HCT116 (cell line): ENCODE measurements at regions not wholly inside any gene's neighbourhood (a gene's known extent, or its start where the extent isn't known, plus 50 kb on each side); places are given as distances from the start of the nearest gene placed in this dataset.

Experiments
- ATAC-seq: fragments of 200-7000 bp; cut with Tn5 transposase; 2 replicates; pipeline ENCODE4 v1.9.1; 2020; ENCODE audit warnings: mild to moderate bottlenecking, moderate library complexity
- BruUV-seq: library from RNA; stranded (reverse); fragments of 400-500 nt; replicated peaks from 2 replicates; lab custom pipeline; 2021; lab: Mats Ljungman, UMichigan
- CTCF ChIA-PET: fragments of 300-600 bp; sonication (Branson Sonifier 250); formaldehyde crosslinking; loops from one replicate; lab custom pipeline; 2021; ENCODE audit warnings: antibody characterized with exemption; lab: Charles Lee
- POLR2A ChIA-PET: fragments of 300-600, 350-600 bp; sonication (Branson Sonifier 250); formaldehyde crosslinking; loops from one replicate; lab custom pipeline; 2021; ENCODE audit warnings: antibody characterized with exemption; lab: Charles Lee
- RAD21 ChIA-PET, 2 experiments: fragments of 300-600 bp; sonication (Branson Sonifier 250); formaldehyde crosslinking; loops; one replicate each; lab custom pipeline; 2023; ENCODE audit warnings: low total read pairs in 2 of 2; ENCODE audit not compliant: uncharacterized antibody in 2 of 2, unreplicated experiment in 2 of 2, low non-redundant PET in 1 of 2; lab: Charles Lee
- DNase-seq: peaks from one replicate; pipeline ENCODE4 v3.0.0-alpha.2; 2010; ENCODE audit warnings: low read depth, low spot score
- H2AFZ ChIP-seq: fragments of 200-600 bp; shearing (Covaris generic), sonication (generic); 2 replicates; pipeline ENCODE4 v1.6.1; 2017; ENCODE audit warnings: low read depth, mixed run types, mixed read lengths, antibody characterized with exemption, low read length; ENCODE audit not compliant: poor library complexity, severe bottlenecking
- H3K27ac ChIP-seq: 2 replicates; pipeline ENCODE4 v1.5.1; 2012; ENCODE audit warnings: low read depth, low read length
- H3K27me3 ChIP-seq: fragments of 200-600 bp; sonication (generic); 2 replicates; pipeline ENCODE4 v1.6.1; 2016; ENCODE audit warnings: mixed run types, low read length, mixed read lengths; ENCODE audit not compliant: insufficient read depth
- H3K36me3 ChIP-seq, 2 experiments: fragments of 200-500 bp in 1 of 2; fragments of 200-600 bp in 1 of 2; sonication (Bioruptor generic) in 1 of 2; sonication (generic) in 1 of 2; 2 replicates each; pipeline versions ENCODE4 v1.5.1 to v1.6.1; 2014 to 2016; ENCODE audit warnings: low read length in 2 of 2, inconsistent platforms in 1 of 2, mixed read lengths in 1 of 2, mixed run types in 1 of 2; ENCODE audit not compliant: insufficient read depth in 2 of 2, control insufficient read depth in 1 of 2
- H3K4me1 ChIP-seq, 2 experiments: fragments of 200-600 bp in 1 of 2; sonication (generic) in 1 of 2; 2 replicates each; pipeline versions ENCODE4 v1.5.1 to v1.6.1; 2012 to 2017; ENCODE audit warnings: low read length in 2 of 2, inconsistent platforms in 1 of 2, mild to moderate bottlenecking in 1 of 2, mixed read lengths in 1 of 2, mixed run types in 1 of 2, moderate library complexity in 1 of 2; ENCODE audit not compliant: insufficient read depth in 2 of 2, control insufficient read depth in 1 of 2
- H3K4me2 ChIP-seq: fragments of 200-600 bp; sonication (generic); 2 replicates; pipeline ENCODE4 v1.6.1; 2017; ENCODE audit warnings: mixed run types, low read length, mixed read lengths
- H3K4me3 ChIP-seq, 2 experiments: fragments of 200-600 bp in 1 of 2; sonication (generic) in 1 of 2; replicated peaks in 1 of 2; 2 replicates each; pipeline ENCODE4 v1.5.1; 2011 to 2016; ENCODE audit warnings: low read length in 2 of 2, control low read depth in 1 of 2, low read depth in 1 of 2, mild to moderate bottlenecking in 1 of 2, mixed read lengths in 1 of 2, mixed run types in 1 of 2
- H3K79me2 ChIP-seq: fragments of 200-600 bp; sonication (generic); 2 replicates; pipeline ENCODE4 v1.6.1; 2017; ENCODE audit warnings: mild to moderate bottlenecking, mixed run types, low read length, moderate library complexity, mixed read lengths; ENCODE audit not compliant: insufficient read depth
- H3K9ac ChIP-seq: fragments of 200-600 bp; sonication (generic); 2 replicates; pipeline ENCODE4 v1.6.1; 2016; ENCODE audit warnings: low read length, mixed read lengths
- H3K9me2 ChIP-seq: fragments of 200-600 bp; sonication (generic), shearing (Covaris generic); 2 replicates; pipeline ENCODE4 v1.6.1; 2017; ENCODE audit warnings: mixed run types, mild to moderate bottlenecking, moderate library complexity; ENCODE audit not compliant: insufficient read depth
- H3K9me3 ChIP-seq, 2 experiments: fragments of 200-500 bp in 1 of 2; fragments of 200-600 bp in 1 of 2; sonication (Bioruptor generic) in 1 of 2; sonication (generic) in 1 of 2; 2 replicates each; pipeline ENCODE4 v1.6.1; 2014 to 2017; ENCODE audit warnings: low read length in 2 of 2, mixed read lengths in 2 of 2, inconsistent platforms in 1 of 2, low read depth in 1 of 2, mild to moderate bottlenecking in 1 of 2, mixed run types in 1 of 2, moderate library complexity in 1 of 2; ENCODE audit not compliant: control insufficient read depth in 1 of 2, insufficient read depth in 1 of 2
- H4K20me1 ChIP-seq: fragments of 200-600 bp; sonication (generic), shearing (Covaris generic); 2 replicates; pipeline ENCODE4 v1.6.1; 2017; ENCODE audit warnings: mixed run types, mild to moderate bottlenecking, moderate library complexity; ENCODE audit not compliant: insufficient read depth
- CTCF ChIP-seq, 3 experiments: fragments of 200-600 bp in 1 of 3; sonication (generic) in 1 of 3; IDR thresholded peaks in 2 of 3; conservative IDR thresholded peaks in 1 of 3; 2 replicates each; pipeline ENCODE4 v1.5.1; 2012 to 2017; ENCODE audit warnings: low read depth in 2 of 3, low read length in 2 of 3, antibody characterized with exemption in 1 of 3, borderline replicate concordance in 1 of 3, control low read depth in 1 of 3, mild to moderate bottlenecking in 1 of 3, mixed read lengths in 1 of 3, mixed run types in 1 of 3, moderate library complexity in 1 of 3; ENCODE audit not compliant: insufficient read depth in 1 of 3
- EGR1 ChIP-seq: IDR thresholded peaks from 2 replicates; pipeline ENCODE4 v1.6.1; 2012; ENCODE audit warnings: low read depth
- ELF1 ChIP-seq: IDR thresholded peaks from 2 replicates; pipeline ENCODE4 v1.6.1; 2012; ENCODE audit warnings: low read depth, borderline replicate concordance
- EZH2 ChIP-seq: fragments of 200-600 bp; sonication (generic); IDR thresholded peaks from 2 replicates; pipeline ENCODE4 v1.6.1; 2017; ENCODE audit warnings: antibody characterized with exemption, mixed run types
- EZH2phosphoT487 ChIP-seq: fragments of 200-600 bp; IDR thresholded peaks from 2 replicates; pipeline ENCODE4 v1.6.1; 2018; ENCODE audit warnings: antibody characterized with exemption, borderline replicate concordance
- JUND ChIP-seq: IDR thresholded peaks from 2 replicates; pipeline ENCODE4 v1.6.1; 2012
- POLR2AphosphoS5 ChIP-seq: IDR thresholded peaks from 2 replicates; pipeline ENCODE4 v1.6.1; 2011; ENCODE audit warnings: mild to moderate bottlenecking, low read depth, low read length, moderate library complexity
- RAD21 ChIP-seq: IDR thresholded peaks from 2 replicates; pipeline ENCODE4 v1.6.1; 2012; ENCODE audit warnings: low read depth, mild to moderate bottlenecking
- SIN3A ChIP-seq: IDR thresholded peaks from 2 replicates; pipeline ENCODE4 v1.6.1; 2012; ENCODE audit warnings: low read depth
- SRF ChIP-seq: IDR thresholded peaks from 2 replicates; pipeline ENCODE4 v1.6.1; 2012; ENCODE audit warnings: low read depth
- TCF7L2 ChIP-seq: IDR thresholded peaks from 2 replicates; pipeline ENCODE4 v1.7.0; 2011; ENCODE audit warnings: borderline replicate concordance, inconsistent platforms; ENCODE audit not compliant: insufficient read depth, insufficient read length; ENCODE audit errors: extremely low read depth
- YY1 ChIP-seq: IDR thresholded peaks from 2 replicates; pipeline ENCODE4 v1.6.1; 2011; ENCODE audit warnings: low read length, low read depth, moderate library complexity, mild to moderate bottlenecking; ENCODE audit not compliant: insufficient replicate concordance; ENCODE audit errors: extremely low read depth
- ZBTB33 ChIP-seq: IDR thresholded peaks from 2 replicates; pipeline ENCODE4 v1.6.1; 2011; ENCODE audit warnings: mild to moderate bottlenecking, low read length, moderate library complexity; ENCODE audit not compliant: insufficient replicate concordance; ENCODE audit errors: extremely low read depth
- ZFX ChIP-seq: fragments of 450-650 bp; IDR thresholded peaks from 2 replicates; pipeline ENCODE4 v1.6.1; 2017
- intact Hi-C: fragments of 100-400 bp; cut with micrococcal nuclease; formaldehyde crosslinking; loops from 2 replicates; pipeline ENCODE4 v1.10.0; 2022
- TF ChIP-seq, protein P1 (sequence below): IDR thresholded peaks from 2 replicates; pipeline ENCODE4 v1.6.1; 2012; ENCODE audit warnings: low read depth
- TF ChIP-seq, protein P2 (sequence below): IDR thresholded peaks from 2 replicates; pipeline ENCODE4 v1.6.1; 2012
- TF ChIP-seq, protein P3 (sequence below): IDR thresholded peaks from 2 replicates; pipeline ENCODE4 v1.6.1; 2012

DNA sequence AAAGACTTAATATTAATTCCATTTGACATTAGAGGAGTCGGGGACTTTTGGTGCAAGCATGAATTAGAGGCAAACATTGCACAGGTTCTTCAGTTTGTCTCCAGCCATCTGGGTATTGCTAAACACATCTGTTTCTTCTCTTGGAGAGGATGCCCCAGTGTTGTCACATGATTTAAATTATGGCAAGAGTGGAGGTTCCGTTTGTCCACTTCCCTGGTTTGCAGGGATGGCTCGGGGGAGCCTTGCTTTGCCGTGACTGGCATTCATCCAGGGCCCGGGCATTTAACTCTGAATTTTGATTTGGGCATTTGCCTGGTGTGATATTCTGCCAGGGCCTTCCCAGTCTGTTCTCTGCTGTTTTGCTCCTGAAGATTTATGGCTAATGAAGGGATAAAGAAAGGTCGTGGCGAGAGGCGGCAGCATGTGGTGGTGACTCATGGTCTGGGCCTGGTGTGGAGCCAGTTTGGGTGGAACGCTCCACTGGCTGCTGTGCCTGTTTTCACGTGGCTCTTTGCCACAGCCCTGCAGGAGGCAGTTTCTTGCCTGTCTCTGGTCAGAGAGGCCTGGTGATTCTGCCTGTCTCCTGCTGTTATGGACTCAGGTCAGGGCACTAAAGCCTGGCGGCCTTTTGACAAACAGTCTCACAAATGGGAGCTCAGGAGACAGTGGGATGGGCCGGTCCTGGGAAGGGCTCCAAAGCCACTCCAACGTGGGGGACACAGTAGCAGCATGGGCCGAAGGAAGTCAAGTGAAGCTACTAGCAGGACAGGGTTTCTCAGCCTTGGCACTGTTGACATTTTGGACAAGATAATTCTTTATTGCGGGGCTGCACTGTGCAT, 99.4 kb upstream of the PGRMC2 start:
- DNase-seq (peak; percentile 67), ATAC-seq (peak; percentile 91)
- peak overlapping the region; percentile 64 for H3K4me2 ChIP-seq
- no peaks in the 10 kb centered on the region for H3K9me2 ChIP-seq
- H3K36me3 ChIP-seq = no peaks in the 10 kb centered on the region
- H3K9me3 ChIP-seq = no peaks in the 10 kb centered on the region
- H4K20me1 ChIP-seq = no peaks in the 10 kb centered on the region
- POLR2A ChIA-PET = interaction anchor here (0.6 kb wide), 1 partner anchor 99 kb away, joined by 3 read pairs; the partner anchor contains the start of gene PGRMC2
- H3K79me2 ChIP-seq = no peaks in the 10 kb centered on the region
- H3K9ac ChIP-seq = no peak overlapping the region
- H3K27me3 ChIP-seq = peaks cover 67% of the 10 kb centered on the region; the same call in 1 of the 2 replicates
- peaks cover 21 to 33% of the 10 kb centered on the region in 2 experiments for H3K4me1 ChIP-seq
- peak overlapping the region; percentile 44 for H2AFZ ChIP-seq
- peak overlapping the region in 1 of 2 experiments; percentile 8; a peak in 1 of 4 replicates for H3K4me3 ChIP-seq
- CTCF ChIA-PET = no interaction called here
- H3K27ac ChIP-seq = no peak overlapping the region
- intact Hi-C loops = loop anchor here (10.0 kb wide), 1 partner anchor 178 kb away; no protein-coding TSS in a partner anchor
- BruUV-seq = no TSS peak
- RAD21 ChIA-PET = interaction anchor here in 1 of 2 experiments (1.1 kb wide), 1 partner anchor 41 kb away, joined by 3 read pairs; no protein-coding TSS in a partner anchor
- peak; percentile 76 for TF ChIP-seq SIN3A
- TF ChIP-seq, protein P1, sequence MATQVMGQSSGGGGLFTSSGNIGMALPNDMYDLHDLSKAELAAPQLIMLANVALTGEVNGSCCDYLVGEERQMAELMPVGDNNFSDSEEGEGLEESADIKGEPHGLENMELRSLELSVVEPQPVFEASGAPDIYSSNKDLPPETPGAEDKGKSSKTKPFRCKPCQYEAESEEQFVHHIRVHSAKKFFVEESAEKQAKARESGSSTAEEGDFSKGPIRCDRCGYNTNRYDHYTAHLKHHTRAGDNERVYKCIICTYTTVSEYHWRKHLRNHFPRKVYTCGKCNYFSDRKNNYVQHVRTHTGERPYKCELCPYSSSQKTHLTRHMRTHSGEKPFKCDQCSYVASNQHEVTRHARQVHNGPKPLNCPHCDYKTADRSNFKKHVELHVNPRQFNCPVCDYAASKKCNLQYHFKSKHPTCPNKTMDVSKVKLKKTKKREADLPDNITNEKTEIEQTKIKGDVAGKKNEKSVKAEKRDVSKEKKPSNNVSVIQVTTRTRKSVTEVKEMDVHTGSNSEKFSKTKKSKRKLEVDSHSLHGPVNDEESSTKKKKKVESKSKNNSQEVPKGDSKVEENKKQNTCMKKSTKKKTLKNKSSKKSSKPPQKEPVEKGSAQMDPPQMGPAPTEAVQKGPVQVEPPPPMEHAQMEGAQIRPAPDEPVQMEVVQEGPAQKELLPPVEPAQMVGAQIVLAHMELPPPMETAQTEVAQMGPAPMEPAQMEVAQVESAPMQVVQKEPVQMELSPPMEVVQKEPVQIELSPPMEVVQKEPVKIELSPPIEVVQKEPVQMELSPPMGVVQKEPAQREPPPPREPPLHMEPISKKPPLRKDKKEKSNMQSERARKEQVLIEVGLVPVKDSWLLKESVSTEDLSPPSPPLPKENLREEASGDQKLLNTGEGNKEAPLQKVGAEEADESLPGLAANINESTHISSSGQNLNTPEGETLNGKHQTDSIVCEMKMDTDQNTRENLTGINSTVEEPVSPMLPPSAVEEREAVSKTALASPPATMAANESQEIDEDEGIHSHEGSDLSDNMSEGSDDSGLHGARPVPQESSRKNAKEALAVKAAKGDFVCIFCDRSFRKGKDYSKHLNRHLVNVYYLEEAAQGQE = no peak
- TF ChIP-seq ELF1 = no peak
- TF ChIP-seq EGR1 = no peak
- TF ChIP-seq ZBTB33 = no peak
- TF ChIP-seq CTCF (IDR thresholded peaks at IDR 0.05 in 2 of 3, conservative IDR thresholded peaks at IDR 0.05 in 1 of 3; ENCODE audit: borderline replicate concordance in 1 of 3, insufficient read depth in 1 of 3, low read depth in 2 of 3, low read length in 2 of 3) = no peak
- TF ChIP-seq EZH2phosphoT487 = no peak
- TF ChIP-seq EZH2 = no peak
- TF ChIP-seq, protein P2, sequence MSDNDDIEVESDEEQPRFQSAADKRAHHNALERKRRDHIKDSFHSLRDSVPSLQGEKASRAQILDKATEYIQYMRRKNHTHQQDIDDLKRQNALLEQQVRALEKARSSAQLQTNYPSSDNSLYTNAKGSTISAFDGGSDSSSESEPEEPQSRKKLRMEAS = peak; percentile 94
- TF ChIP-seq YY1 = no peak
- TF ChIP-seq JUND = peak; percentile 87
- TF ChIP-seq ZFX = peak; percentile 41; the same call in 1 of the 2 replicates
- TF ChIP-seq SRF = no peak
- TF ChIP-seq TCF7L2 = peak; percentile 67
- peak; percentile 67; the same call in 1 of the 2 replicates for TF ChIP-seq POLR2AphosphoS5
- no peak for TF ChIP-seq RAD21
- TF ChIP-seq, protein P3, sequence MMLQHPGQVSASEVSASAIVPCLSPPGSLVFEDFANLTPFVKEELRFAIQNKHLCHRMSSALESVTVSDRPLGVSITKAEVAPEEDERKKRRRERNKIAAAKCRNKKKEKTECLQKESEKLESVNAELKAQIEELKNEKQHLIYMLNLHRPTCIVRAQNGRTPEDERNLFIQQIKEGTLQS = peak; percentile 46; the same call in 1 of the 2 replicates
